H9 (cell line): ENCODE measurements at regions not wholly inside any gene's neighbourhood (a gene's known extent, or its start where the extent isn't known, plus 50 kb on each side); places are given as distances from the start of the nearest gene placed in this dataset.
"Not testable (repeated sequence)": the region's sequence is repeated elsewhere in the genome, so short reads cannot be mapped to it uniquely, and the experiment has no call there.

Experiments used
- DNase-seq: peaks from one replicate; pipeline ENCODE4 v3.0.0-alpha.2; 2017
- H2AFZ ChIP-seq: one replicate; pipeline ENCODE4 v1.6.1; 2013; ENCODE audit warnings: mild to moderate bottlenecking, low read length, control low read depth, moderate library complexity
- H2AK5ac ChIP-seq: 2 replicates; pipeline ENCODE4 v1.6.1; 2013; ENCODE audit warnings: low read length, control low read depth, mixed read lengths; ENCODE audit not compliant: insufficient read length
- H2BK120ac ChIP-seq: one replicate; pipeline ENCODE4 v1.6.1; 2013; ENCODE audit warnings: low read depth, mild to moderate bottlenecking, low read length, control low read depth, inconsistent platforms; ENCODE audit not compliant: poor library complexity, severe bottlenecking
- H2BK12ac ChIP-seq: 2 replicates; pipeline ENCODE4 v1.6.1; 2013; ENCODE audit warnings: low read length, control low read depth, mixed read lengths, low read depth; ENCODE audit not compliant: insufficient read length
- H2BK15ac ChIP-seq: 2 replicates; pipeline ENCODE4 v1.6.1; 2013; ENCODE audit warnings: low read depth, low read length, control low read depth
- H2BK20ac ChIP-seq: one replicate; pipeline ENCODE4 v1.6.1; 2013; ENCODE audit warnings: low read depth, mild to moderate bottlenecking, low read length, control low read depth, inconsistent platforms; ENCODE audit not compliant: poor library complexity, severe bottlenecking
- H2BK5ac ChIP-seq: 2 replicates; pipeline ENCODE4 v1.6.1; 2013; ENCODE audit warnings: low read length, control low read depth, mixed read lengths; ENCODE audit not compliant: insufficient read length
- H3K14ac ChIP-seq: 2 replicates; pipeline ENCODE4 v1.6.1; 2013; ENCODE audit warnings: low read length, control low read depth; ENCODE audit not compliant: insufficient read depth
- H3K18ac ChIP-seq: 2 replicates; pipeline ENCODE4 v1.6.1; 2013; ENCODE audit warnings: low read depth, mild to moderate bottlenecking, mixed read lengths, low read length, control low read depth; ENCODE audit not compliant: insufficient read length
- H3K23ac ChIP-seq: 2 replicates; pipeline ENCODE4 v1.6.1; 2013; ENCODE audit warnings: low read length, control low read depth, mixed read lengths, low read depth; ENCODE audit not compliant: insufficient read length
- H3K23me2 ChIP-seq: 2 replicates; pipeline ENCODE4 v1.6.1; 2013; ENCODE audit warnings: low read depth, mild to moderate bottlenecking, mixed read lengths, low read length, control low read depth; ENCODE audit not compliant: insufficient read length, poor library complexity, severe bottlenecking
- H3K27ac ChIP-seq: 2 replicates; pipeline ENCODE4 v1.5.1; 2013; ENCODE audit warnings: low read length, control low read depth, mixed read lengths, low read depth; ENCODE audit not compliant: insufficient read length
- H3K27me3 ChIP-seq: 2 replicates; pipeline ENCODE4 v1.6.1; 2013; ENCODE audit warnings: low read length, control low read depth, inconsistent platforms; ENCODE audit not compliant: insufficient read depth
- H3K4ac ChIP-seq: 2 replicates; pipeline ENCODE4 v1.6.1; 2013; ENCODE audit warnings: low read depth, mild to moderate bottlenecking, control low read depth, inconsistent platforms, low read length, moderate library complexity
- H3K4me1 ChIP-seq: 2 replicates; pipeline ENCODE4 v1.6.1; 2013; ENCODE audit warnings: low read length, control low read depth, inconsistent platforms; ENCODE audit not compliant: insufficient read depth
- H3K4me2 ChIP-seq: 2 replicates; pipeline ENCODE4 v1.6.1; 2013; ENCODE audit warnings: low read length, control low read depth, mixed read lengths; ENCODE audit not compliant: insufficient read length, insufficient read depth
- H3K56ac ChIP-seq: 2 replicates; pipeline ENCODE4 v1.6.1; 2013; ENCODE audit warnings: low read depth, mild to moderate bottlenecking, mixed read lengths, low read length, control low read depth; ENCODE audit not compliant: insufficient read length
- H3K79me1 ChIP-seq: 2 replicates; pipeline ENCODE4 v1.6.1; 2013; ENCODE audit warnings: low read depth, mild to moderate bottlenecking, moderate library complexity, low read length, control low read depth, inconsistent platforms; ENCODE audit not compliant: insufficient read depth, poor library complexity, severe bottlenecking
- H3K79me2 ChIP-seq: 2 replicates; pipeline ENCODE4 v1.6.1; 2013; ENCODE audit warnings: low read length, control low read depth, inconsistent platforms; ENCODE audit not compliant: insufficient read depth
- H3K9ac ChIP-seq: 2 replicates; pipeline ENCODE4 v1.6.1; 2013; ENCODE audit warnings: low read length, control low read depth, mixed read lengths; ENCODE audit not compliant: insufficient read length; ENCODE audit errors: extremely low read depth
- H3K9me3 ChIP-seq: one replicate; pipeline ENCODE4 v1.6.1; 2013; ENCODE audit warnings: low read depth, low read length, inconsistent platforms; ENCODE audit not compliant: control insufficient read depth
- H3T11ph ChIP-seq: one replicate; pipeline ENCODE4 v1.6.1; 2013; ENCODE audit warnings: mild to moderate bottlenecking, low read length, control low read depth, inconsistent platforms
- H4K20me1 ChIP-seq: one replicate; pipeline ENCODE4 v1.6.1; 2013; ENCODE audit not compliant: control insufficient read depth, insufficient read length, insufficient read depth
- H4K5ac ChIP-seq: 2 replicates; pipeline ENCODE4 v1.6.1; 2013; ENCODE audit warnings: low read depth, mild to moderate bottlenecking, mixed read lengths, low read length, control low read depth; ENCODE audit not compliant: insufficient read length
- H4K8ac ChIP-seq: replicated peaks from 2 replicates; pipeline ENCODE4 v1.6.1; 2013; ENCODE audit warnings: low read length, control low read depth, mixed read lengths, low read depth; ENCODE audit not compliant: insufficient read length
- H4K91ac ChIP-seq: 2 replicates; pipeline ENCODE4 v1.6.1; 2013; ENCODE audit warnings: low read depth, mild to moderate bottlenecking, moderate library complexity, mixed read lengths, low read length, control low read depth; ENCODE audit not compliant: insufficient read length
- H3K27ac Mint-ChIP-seq, 3 experiments: 2 replicates in 2 of 3; 3 replicates in 1 of 3; pipeline ENCODE4 v1.8.0; 2020 to 2021; ENCODE audit warnings: mixed read lengths in 3 of 3, mild to moderate bottlenecking in 1 of 3, moderate library complexity in 1 of 3
- H3K27me3 Mint-ChIP-seq: 2 replicates; pipeline ENCODE4 v1.8.0; 2021; ENCODE audit warnings: low read depth, mild to moderate bottlenecking, moderate library complexity, mixed read lengths
- H3K36me3 Mint-ChIP-seq, 3 experiments: 2 replicates in 2 of 3; 3 replicates in 1 of 3; pipeline ENCODE4 v1.8.0; 2020 to 2021; ENCODE audit warnings: low read depth in 3 of 3, mixed read lengths in 3 of 3; ENCODE audit not compliant: insufficient read depth in 1 of 3
- H3K4me1 Mint-ChIP-seq, 2 experiments: 2 replicates each; pipeline ENCODE4 v1.8.0; 2020; ENCODE audit warnings: mixed read lengths in 2 of 2
- H3K4me3 Mint-ChIP-seq, 2 experiments: 2 replicates in 1 of 2; 3 replicates in 1 of 2; pipeline ENCODE4 v1.8.0; 2020 to 2021; ENCODE audit warnings: mild to moderate bottlenecking in 2 of 2, mixed read lengths in 2 of 2, moderate library complexity in 1 of 2
- H3K9me3 Mint-ChIP-seq, 2 experiments: 2 replicates in 1 of 2; 3 replicates in 1 of 2; pipeline ENCODE4 v1.8.0; 2020; ENCODE audit warnings: mild to moderate bottlenecking in 2 of 2, mixed read lengths in 2 of 2, moderate library complexity in 1 of 2
- WGBS: extraction: QIAGEN DNeasy Blood & Tissue Kit; methylation state at CpG from one replicate; pipeline ENCODE4 v1.1.7; 2013; ENCODE audit warnings: missing lambda C conversion rate, low lambda C conversion rate, mixed read lengths; ENCODE audit not compliant: insufficient read length; ENCODE audit errors: extremely low coverage; 5-methylcytosine and 5-hydroxymethylcytosine counted together
- TF ChIP-seq, protein P1 (sequence below): fragments of 200-600 bp; sonication (generic); conservative IDR thresholded peaks from 3 replicates; pipeline ENCODE4 v1.8.0; 2021; ENCODE audit warnings: antibody characterized with exemption, mild to moderate bottlenecking

DNA sequence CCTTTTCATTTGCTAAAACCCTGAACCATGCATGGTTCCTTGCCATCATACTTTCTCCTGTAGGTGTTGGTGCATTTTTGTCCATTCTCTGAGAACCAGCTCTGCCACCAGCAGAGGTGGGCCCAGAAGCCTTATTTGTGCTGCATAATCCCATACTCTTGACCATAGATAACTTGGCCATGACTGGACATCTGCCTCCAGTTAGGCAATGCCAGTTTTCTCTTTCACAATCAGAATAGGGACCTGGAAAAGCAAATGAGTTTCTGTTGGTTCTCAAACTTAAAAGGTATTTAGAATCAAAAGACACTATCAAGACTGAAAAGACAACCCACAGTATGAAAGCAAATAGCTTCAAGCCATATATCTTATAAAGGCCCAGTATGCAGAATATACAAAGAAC, 167.3 kb downstream of the MAIP1 start:
- peaks cover 17 to 19% of the 10 kb centered on the region in 2 experiments for H3K9me3 Mint-ChIP-seq
- Histone ChIP-seq H3K4ac (no peak overlapping the region), H4K8ac (no peak overlapping the region), H2AFZ (no peak overlapping the region), H3K14ac (no peak overlapping the region), H3K4me1 (peaks cover 4% of the 10 kb centered on the region; the same call in 1 of the 2 replicates), H3K9me3 (no peaks in the 10 kb centered on the region), H2BK12ac (no peak overlapping the region), H2BK20ac (no peak overlapping the region), H3T11ph (no peak overlapping the region), H2BK15ac (no peak overlapping the region), H3K4me2 (no peak overlapping the region), H3K79me1 (no peaks in the 10 kb centered on the region), H4K20me1 (no peaks in the 10 kb centered on the region), H3K56ac (no peak overlapping the region), H3K18ac (no peak overlapping the region), H4K5ac (no peak overlapping the region), H2BK5ac (no peak overlapping the region), H3K9ac (no peak overlapping the region), H4K91ac (no peak overlapping the region), H2AK5ac (no peak overlapping the region), H3K23me2 (no peaks in the 10 kb centered on the region), H3K23ac (no peak overlapping the region), H3K27ac (no peak overlapping the region), H2BK120ac (no peak overlapping the region), H3K27me3 (no peaks in the 10 kb centered on the region), H3K79me2 (no peaks in the 10 kb centered on the region)
- DNase-seq: no peak
- TF ChIP-seq, protein P1, sequence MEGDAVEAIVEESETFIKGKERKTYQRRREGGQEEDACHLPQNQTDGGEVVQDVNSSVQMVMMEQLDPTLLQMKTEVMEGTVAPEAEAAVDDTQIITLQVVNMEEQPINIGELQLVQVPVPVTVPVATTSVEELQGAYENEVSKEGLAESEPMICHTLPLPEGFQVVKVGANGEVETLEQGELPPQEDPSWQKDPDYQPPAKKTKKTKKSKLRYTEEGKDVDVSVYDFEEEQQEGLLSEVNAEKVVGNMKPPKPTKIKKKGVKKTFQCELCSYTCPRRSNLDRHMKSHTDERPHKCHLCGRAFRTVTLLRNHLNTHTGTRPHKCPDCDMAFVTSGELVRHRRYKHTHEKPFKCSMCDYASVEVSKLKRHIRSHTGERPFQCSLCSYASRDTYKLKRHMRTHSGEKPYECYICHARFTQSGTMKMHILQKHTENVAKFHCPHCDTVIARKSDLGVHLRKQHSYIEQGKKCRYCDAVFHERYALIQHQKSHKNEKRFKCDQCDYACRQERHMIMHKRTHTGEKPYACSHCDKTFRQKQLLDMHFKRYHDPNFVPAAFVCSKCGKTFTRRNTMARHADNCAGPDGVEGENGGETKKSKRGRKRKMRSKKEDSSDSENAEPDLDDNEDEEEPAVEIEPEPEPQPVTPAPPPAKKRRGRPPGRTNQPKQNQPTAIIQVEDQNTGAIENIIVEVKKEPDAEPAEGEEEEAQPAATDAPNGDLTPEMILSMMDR: no peak
- H3K27ac Mint-ChIP-seq: no peak overlapping the region
- no peaks in the 10 kb centered on the region; the same call in none of the 2 replicates for H3K27me3 Mint-ChIP-seq
- H3K4me1 Mint-ChIP-seq: peaks cover 12 to 14% of the 10 kb centered on the region in 2 experiments
- H3K36me3 Mint-ChIP-seq: peaks cover 11 to 29% (median 16%) of the 10 kb centered on the region in 3 experiments
- H3K4me3 Mint-ChIP-seq: no peak overlapping the region

DNA sequence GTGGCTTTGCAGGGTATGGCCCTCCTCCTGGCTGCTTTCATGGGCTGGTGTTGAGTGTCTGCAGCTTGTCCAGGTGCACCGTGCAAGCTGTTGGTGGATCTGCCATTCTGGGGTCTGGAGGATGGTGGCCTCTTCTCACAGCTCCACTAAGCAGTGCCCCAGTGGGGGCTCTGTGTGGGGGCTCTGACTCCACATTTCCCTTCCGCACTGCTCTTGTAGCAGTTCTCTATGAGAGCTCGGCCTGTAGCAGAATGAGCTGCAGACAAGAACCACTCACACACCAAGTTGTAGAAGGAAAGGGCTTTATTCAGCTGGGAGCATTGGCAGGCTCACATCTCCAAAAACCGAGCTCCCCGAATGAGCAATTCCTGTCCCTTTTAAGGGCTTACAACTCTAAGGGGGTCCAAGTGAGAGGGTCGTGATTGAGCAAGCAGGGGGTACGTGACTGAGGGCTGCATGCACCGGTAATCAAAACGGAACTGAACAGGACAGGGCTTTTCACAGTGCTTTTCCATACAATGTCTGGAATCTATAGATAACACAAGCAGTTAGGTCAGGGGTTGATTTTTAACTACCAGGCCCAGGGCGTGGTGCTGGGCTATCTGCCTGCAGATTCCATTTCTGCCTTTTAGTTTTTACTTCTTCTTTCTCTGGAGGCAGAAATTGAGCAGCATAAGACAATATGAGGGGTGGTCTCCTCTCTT, 169.4 kb downstream of the MAIP1 start:
- not testable (repeated sequence) for H3K79me2 ChIP-seq, H3K18ac ChIP-seq
- H3K36me3 Mint-ChIP-seq: peaks cover 11 to 25% (median 16%) of the 10 kb centered on the region in 3 experiments

More for the DNA sequence above, 169.4 kb downstream of the MAIP1 start:
- not testable (repeated sequence) for H2BK5ac ChIP-seq, H3K9ac ChIP-seq, H3K4ac ChIP-seq, H3T11ph ChIP-seq, H3K27ac Mint-ChIP-seq, H3K27me3 Mint-ChIP-seq, H2BK120ac ChIP-seq, H4K91ac ChIP-seq, H3K4me2 ChIP-seq, H2BK12ac ChIP-seq, H2BK15ac ChIP-seq, H3K14ac ChIP-seq, H3K4me3 Mint-ChIP-seq, DNase-seq, H4K20me1 ChIP-seq, H3K4me1 ChIP-seq, H3K23me2 ChIP-seq, H4K8ac ChIP-seq, H3K56ac ChIP-seq, H3K27me3 ChIP-seq, H3K79me1 ChIP-seq, H2AFZ ChIP-seq, H3K23ac ChIP-seq, H2BK20ac ChIP-seq, H2AK5ac ChIP-seq, H3K27ac ChIP-seq, H3K9me3 ChIP-seq, H4K5ac ChIP-seq
- no CpG with 5 or more reads among the region's 10 CpGs for WGBS
- Mint-ChIP-seq H3K9me3 (peaks cover 17 to 19% of the 10 kb centered on the region in 2 experiments), H3K4me1 (peaks cover 12 to 19% of the 10 kb centered on the region in 2 experiments)
